ENCODE measurements at regions not wholly inside any gene's neighbourhood (a gene's known extent, or its start where the extent isn't known, plus 50 kb on each side); places are given as distances from the start of the nearest gene placed in this dataset.
A peak's percentile ranks its signal among the peaks of the same experiment; 100 is the strongest.

DNA sequence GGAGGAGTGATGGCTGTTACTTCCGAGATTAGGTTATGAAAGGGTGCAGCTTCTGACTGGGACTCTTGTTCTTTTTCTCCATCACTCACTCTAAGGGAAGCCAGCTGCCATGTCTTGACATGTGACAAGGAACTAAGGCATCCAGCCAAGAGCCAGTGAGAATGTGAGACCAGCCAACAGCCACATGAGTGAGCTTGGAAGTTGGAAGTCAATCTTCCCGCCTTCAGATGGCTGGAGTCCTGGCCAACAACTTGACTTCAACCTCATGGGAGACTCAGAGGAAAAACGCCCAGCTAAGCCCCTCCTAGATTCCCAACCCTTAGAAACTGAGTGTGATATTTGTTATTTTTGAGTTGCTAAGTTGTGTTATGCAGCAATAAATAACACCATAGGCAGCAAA lies 201.1 kb downstream of the SNX18 start:
- intact Hi-C loops (cut with micrococcal nuclease) = no loop called here
- DNase-seq (no peak), ATAC-seq (no peak)
- H3K4me1 ChIP-seq (ENCODE audit: control insufficient read depth, insufficient read depth, low read length) = no peaks in the 10 kb centered on the region
- no peaks in the 10 kb centered on the region for H3K36me3 ChIP-seq (ENCODE audit: control insufficient read depth, insufficient read depth, low read length)
- TF ChIP-seq, protein P1, sequence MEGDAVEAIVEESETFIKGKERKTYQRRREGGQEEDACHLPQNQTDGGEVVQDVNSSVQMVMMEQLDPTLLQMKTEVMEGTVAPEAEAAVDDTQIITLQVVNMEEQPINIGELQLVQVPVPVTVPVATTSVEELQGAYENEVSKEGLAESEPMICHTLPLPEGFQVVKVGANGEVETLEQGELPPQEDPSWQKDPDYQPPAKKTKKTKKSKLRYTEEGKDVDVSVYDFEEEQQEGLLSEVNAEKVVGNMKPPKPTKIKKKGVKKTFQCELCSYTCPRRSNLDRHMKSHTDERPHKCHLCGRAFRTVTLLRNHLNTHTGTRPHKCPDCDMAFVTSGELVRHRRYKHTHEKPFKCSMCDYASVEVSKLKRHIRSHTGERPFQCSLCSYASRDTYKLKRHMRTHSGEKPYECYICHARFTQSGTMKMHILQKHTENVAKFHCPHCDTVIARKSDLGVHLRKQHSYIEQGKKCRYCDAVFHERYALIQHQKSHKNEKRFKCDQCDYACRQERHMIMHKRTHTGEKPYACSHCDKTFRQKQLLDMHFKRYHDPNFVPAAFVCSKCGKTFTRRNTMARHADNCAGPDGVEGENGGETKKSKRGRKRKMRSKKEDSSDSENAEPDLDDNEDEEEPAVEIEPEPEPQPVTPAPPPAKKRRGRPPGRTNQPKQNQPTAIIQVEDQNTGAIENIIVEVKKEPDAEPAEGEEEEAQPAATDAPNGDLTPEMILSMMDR (IDR thresholded peaks at IDR 0.05) = no peak
- no peak overlapping the region for H3K27ac ChIP-seq (ENCODE audit: low read length)
- Mint-ChIP-seq H3K4me1 (peaks cover 0 to 9% of the 10 kb centered on the region in 2 donors), H3K4me3 (no peak overlapping the region), H3K27me3 (ENCODE audit: low read depth in 2 of 2) (peaks cover 0 to 9% of the 10 kb centered on the region in 2 donors), H3K36me3 (no peaks in the 10 kb centered on the region), H3K9me3 (peaks cover 0 to 2% of the 10 kb centered on the region in 2 donors), H3K27ac (no peak overlapping the region)
- peaks cover 3% of the 10 kb centered on the region for H3K9me3 ChIP-seq (ENCODE audit: control insufficient read depth, insufficient read depth, low read length)
- no peaks in the 10 kb centered on the region for H3K27me3 ChIP-seq (ENCODE audit: control insufficient read depth, insufficient read depth, low read length)
- WGBS (ENCODE audit: insufficient coverage) = 94% methylated on average over 2 of the region's 3 CpGs
- no peak overlapping the region for H3K4me3 ChIP-seq (ENCODE audit: low read length)

DNA sequence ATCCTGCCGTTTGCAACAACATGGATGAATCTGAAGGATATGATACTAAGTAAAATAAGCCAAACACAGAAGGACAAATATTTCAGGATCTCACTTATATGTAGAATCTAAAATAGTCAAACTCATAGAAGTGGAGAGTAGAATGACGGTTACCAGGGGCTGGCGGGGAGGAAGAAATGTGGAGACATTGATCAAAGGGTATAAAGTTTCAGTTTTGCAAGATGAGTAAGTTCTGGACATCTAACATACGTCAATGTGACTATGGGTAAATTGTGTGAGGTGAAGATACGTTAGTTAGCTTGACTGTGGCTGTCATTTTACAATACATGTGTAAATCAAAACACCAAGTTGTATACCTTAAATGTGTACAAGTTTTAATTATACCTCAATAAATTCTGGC lies 200.3 kb downstream of the SNX18 start:
- DNase-seq (peak in 1 of 2 donors; percentile 14), ATAC-seq (no peak)
- Mint-ChIP-seq H3K36me3 (no peaks in the 10 kb centered on the region), H3K27ac (no peak overlapping the region), H3K4me1 (peaks cover 0 to 2% of the 10 kb centered on the region in 2 donors), H3K27me3 (ENCODE audit: low read depth in 2 of 2) (peaks cover 0 to 6% of the 10 kb centered on the region in 2 donors), H3K4me3 (no peak overlapping the region), H3K9me3 (peaks cover 0 to under 1% of the 10 kb centered on the region in 2 donors)
- intact Hi-C loops (cut with micrococcal nuclease) = no loop called here
- no peaks in the 10 kb centered on the region for H3K9me3 ChIP-seq (ENCODE audit: control insufficient read depth, insufficient read depth, low read length)
- H3K4me1 ChIP-seq (ENCODE audit: control insufficient read depth, insufficient read depth, low read length) = no peaks in the 10 kb centered on the region
- 85% methylated on average over 3 of the region's 5 CpGs for WGBS (ENCODE audit: insufficient coverage)
- no peaks in the 10 kb centered on the region for H3K27me3 ChIP-seq (ENCODE audit: control insufficient read depth, insufficient read depth, low read length)
- TF ChIP-seq, protein P1 (IDR thresholded peaks at IDR 0.05) = no peak
- H3K27ac ChIP-seq (ENCODE audit: low read length) = no peak overlapping the region
- H3K36me3 ChIP-seq (ENCODE audit: control insufficient read depth, insufficient read depth, low read length) = no peaks in the 10 kb centered on the region
- no peak overlapping the region for H3K4me3 ChIP-seq (ENCODE audit: low read length)

DNA sequence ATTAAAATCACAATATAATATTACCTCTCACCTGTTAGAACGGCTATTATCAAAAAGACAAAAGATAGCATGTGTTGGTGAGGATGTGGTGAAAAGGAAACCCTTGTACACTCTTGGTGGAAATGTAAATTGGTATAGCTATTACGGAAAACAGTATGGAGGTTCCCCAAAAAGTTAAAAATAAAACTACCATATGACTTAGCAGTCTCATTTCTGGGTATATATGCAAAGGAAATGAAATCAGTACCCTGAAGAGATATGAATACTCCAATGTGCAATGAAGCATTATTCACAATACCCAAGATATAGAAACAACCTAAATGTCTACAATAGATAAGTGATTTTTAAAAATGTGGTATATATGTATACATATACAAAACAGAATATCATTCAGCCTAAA lies 199.9 kb downstream of the SNX18 start:
- Mint-ChIP-seq H3K4me1 (no peaks in the 10 kb centered on the region), H3K36me3 (no peaks in the 10 kb centered on the region), H3K9me3 (no peaks in the 10 kb centered on the region), H3K27me3 (ENCODE audit: low read depth in 2 of 2) (peaks cover 0 to 6% of the 10 kb centered on the region in 2 donors), H3K4me3 (no peak overlapping the region), H3K27ac (no peak overlapping the region)
- intact Hi-C loops (cut with micrococcal nuclease) = no loop called here
- H3K36me3 ChIP-seq (ENCODE audit: control insufficient read depth, insufficient read depth, low read length) = no peaks in the 10 kb centered on the region
- no CpG with 5 or more reads among the region's 2 CpGs for WGBS (ENCODE audit: insufficient coverage)
- no peaks in the 10 kb centered on the region for H3K4me1 ChIP-seq (ENCODE audit: control insufficient read depth, insufficient read depth, low read length)
- ATAC-seq (no peak), DNase-seq (no peak)
- H3K27ac ChIP-seq (ENCODE audit: low read length) = no peak overlapping the region
- TF ChIP-seq, protein P1 (IDR thresholded peaks at IDR 0.05) = no peak
- H3K9me3 ChIP-seq (ENCODE audit: control insufficient read depth, insufficient read depth, low read length) = no peaks in the 10 kb centered on the region
- H3K27me3 ChIP-seq (ENCODE audit: control insufficient read depth, insufficient read depth, low read length) = no peaks in the 10 kb centered on the region
- H3K4me3 ChIP-seq (ENCODE audit: low read length) = no peak overlapping the region

DNA sequence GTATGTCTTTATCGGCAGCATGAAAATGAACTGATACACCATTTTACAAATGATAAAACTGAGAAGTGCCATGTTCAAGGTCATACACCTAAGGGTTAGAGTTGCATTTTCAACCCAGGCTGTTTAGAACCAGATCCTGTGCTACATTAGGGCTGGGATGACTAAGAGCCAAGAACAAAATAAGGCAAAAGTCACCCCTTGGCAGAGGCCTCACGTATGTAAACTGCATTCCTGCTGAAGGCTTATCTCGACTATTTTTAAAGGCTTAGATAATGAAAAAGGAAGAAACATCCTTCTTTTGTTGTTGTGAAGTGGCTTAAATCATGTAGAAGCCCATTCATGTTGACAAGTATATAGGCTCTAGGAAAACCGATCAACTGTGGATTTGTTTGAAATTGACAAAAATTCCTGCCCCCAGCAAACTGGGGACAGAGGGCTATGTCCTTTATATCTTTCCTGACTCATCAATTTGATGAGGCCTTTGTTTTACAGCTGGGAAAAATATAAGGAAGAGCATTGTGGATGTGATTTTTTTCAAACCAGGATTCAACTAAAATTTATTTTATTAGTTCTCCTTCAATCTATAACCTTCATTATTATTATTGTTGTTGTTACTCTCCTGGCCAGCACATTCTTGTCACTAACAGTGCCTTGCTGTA lies 196.5 kb downstream of the SNX18 start:
- TF ChIP-seq, protein P1 (IDR thresholded peaks at IDR 0.05) = no peak
- Mint-ChIP-seq H3K4me3 (no peak overlapping the region), H3K4me1 (no peaks in the 10 kb centered on the region), H3K9me3 (no peaks in the 10 kb centered on the region), H3K27ac (no peak overlapping the region), H3K27me3 (ENCODE audit: low read depth in 2 of 2) (peaks cover 0 to 6% of the 10 kb centered on the region in 2 donors), H3K36me3 (no peaks in the 10 kb centered on the region)
- no peak for ATAC-seq
- Histone ChIP-seq H3K27me3 (ENCODE audit: control insufficient read depth, insufficient read depth, low read length) (no peaks in the 10 kb centered on the region), H3K4me3 (ENCODE audit: low read length) (no peak overlapping the region), H3K4me1 (ENCODE audit: control insufficient read depth, insufficient read depth, low read length) (no peaks in the 10 kb centered on the region), H3K9me3 (ENCODE audit: control insufficient read depth, insufficient read depth, low read length) (no peaks in the 10 kb centered on the region), H3K27ac (ENCODE audit: low read length) (no peak overlapping the region), H3K36me3 (ENCODE audit: control insufficient read depth, insufficient read depth, low read length) (no peaks in the 10 kb centered on the region)
- 93% methylated on average over 4 of the region's 4 CpGs for WGBS (ENCODE audit: insufficient coverage)
- intact Hi-C loops (cut with micrococcal nuclease) = no loop called here
- no peak for DNase-seq
